WTC11 (cell line): ENCODE measurements at regions not wholly inside any gene's neighbourhood (a gene's known extent, or its start where the extent isn't known, plus 50 kb on each side); places are given as distances from the start of the nearest gene placed in this dataset.

Experiments
- ATF1 ChIP-seq: sonication (generic); formaldehyde crosslinking; IDR thresholded peaks from 2 replicates; pipeline ENCODE4 v1.8.1; 2023; ENCODE audit warnings: mild to moderate bottlenecking, moderate library complexity, missing genetic modification reagents
- NR1H2 ChIP-seq: sonication (generic); formaldehyde crosslinking; IDR thresholded peaks from 2 replicates; pipeline ENCODE4 v1.9.0; 2021; ENCODE audit warnings: mild to moderate bottlenecking, moderate library complexity, missing genetic modification reagents
- TF ChIP-seq, protein P1 (sequence below): fragments of 200-600 bp; IDR thresholded peaks from 2 replicates; pipeline ENCODE4 v1.8.0; 2022; ENCODE audit warnings: antibody characterized with exemption
- TF ChIP-seq, protein P2 (sequence below): sonication (generic); formaldehyde crosslinking; IDR thresholded peaks from 2 replicates; pipeline ENCODE4 v1.8.0; 2022; ENCODE audit warnings: mild to moderate bottlenecking, missing genetic modification reagents

DNA sequence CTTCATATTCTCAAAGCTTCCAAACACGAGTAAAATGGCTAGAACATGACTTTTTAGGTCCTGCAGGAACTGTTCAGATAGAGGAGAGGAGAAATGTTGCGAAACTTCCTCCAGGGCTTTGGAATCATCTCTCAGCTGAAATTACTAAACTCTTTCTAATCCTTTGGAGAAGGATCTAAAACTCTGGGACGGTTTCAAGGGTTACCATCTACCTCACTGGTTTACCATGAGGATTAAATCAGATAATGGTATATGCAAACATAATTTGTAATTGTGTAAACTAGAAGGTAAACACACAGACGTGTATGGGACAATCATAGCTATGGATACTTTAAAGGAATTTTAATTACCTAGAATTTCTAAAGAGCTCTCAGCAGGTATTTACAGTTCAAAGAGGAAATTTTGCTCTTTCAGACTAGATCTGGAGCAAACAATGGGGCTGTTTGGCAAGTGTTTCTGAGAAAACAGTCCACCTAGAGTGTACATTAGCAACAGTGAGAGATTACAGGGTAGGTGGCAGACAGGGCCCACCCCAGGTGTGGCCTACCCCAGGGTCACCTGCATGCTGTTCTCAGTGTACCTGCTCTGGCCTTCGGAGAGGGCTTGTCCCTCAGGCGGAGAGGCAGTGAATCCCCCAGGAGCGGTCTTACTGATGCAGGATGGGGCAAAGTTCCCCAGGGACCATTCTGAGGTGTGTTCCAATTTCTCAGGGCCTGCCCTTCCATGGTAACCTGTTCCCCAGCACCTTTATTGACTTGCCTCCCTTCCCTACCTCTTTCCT lies 124.7 kb upstream of the MAX start:
- TF ChIP-seq ATF1, result no peak
- TF ChIP-seq, protein P1, sequence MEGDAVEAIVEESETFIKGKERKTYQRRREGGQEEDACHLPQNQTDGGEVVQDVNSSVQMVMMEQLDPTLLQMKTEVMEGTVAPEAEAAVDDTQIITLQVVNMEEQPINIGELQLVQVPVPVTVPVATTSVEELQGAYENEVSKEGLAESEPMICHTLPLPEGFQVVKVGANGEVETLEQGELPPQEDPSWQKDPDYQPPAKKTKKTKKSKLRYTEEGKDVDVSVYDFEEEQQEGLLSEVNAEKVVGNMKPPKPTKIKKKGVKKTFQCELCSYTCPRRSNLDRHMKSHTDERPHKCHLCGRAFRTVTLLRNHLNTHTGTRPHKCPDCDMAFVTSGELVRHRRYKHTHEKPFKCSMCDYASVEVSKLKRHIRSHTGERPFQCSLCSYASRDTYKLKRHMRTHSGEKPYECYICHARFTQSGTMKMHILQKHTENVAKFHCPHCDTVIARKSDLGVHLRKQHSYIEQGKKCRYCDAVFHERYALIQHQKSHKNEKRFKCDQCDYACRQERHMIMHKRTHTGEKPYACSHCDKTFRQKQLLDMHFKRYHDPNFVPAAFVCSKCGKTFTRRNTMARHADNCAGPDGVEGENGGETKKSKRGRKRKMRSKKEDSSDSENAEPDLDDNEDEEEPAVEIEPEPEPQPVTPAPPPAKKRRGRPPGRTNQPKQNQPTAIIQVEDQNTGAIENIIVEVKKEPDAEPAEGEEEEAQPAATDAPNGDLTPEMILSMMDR, result no peak
- TF ChIP-seq, protein P2, sequence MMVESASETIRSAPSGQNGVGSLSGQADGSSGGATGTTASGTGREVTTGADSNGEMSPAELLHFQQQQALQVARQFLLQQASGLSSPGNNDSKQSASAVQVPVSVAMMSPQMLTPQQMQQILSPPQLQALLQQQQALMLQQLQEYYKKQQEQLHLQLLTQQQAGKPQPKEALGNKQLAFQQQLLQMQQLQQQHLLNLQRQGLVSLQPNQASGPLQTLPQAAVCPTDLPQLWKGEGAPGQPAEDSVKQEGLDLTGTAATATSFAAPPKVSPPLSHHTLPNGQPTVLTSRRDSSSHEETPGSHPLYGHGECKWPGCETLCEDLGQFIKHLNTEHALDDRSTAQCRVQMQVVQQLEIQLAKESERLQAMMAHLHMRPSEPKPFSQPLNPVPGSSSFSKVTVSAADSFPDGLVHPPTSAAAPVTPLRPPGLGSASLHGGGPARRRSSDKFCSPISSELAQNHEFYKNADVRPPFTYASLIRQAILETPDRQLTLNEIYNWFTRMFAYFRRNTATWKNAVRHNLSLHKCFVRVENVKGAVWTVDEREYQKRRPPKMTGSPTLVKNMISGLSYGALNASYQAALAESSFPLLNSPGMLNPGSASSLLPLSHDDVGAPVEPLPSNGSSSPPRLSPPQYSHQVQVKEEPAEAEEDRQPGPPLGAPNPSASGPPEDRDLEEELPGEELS (CRISPR knock-in tag), result no peak
- no peak for TF ChIP-seq NR1H2
